GM12878 (cell line): ENCODE measurements at regions not wholly inside any gene's neighbourhood (a gene's known extent, or its start where the extent isn't known, plus 50 kb on each side); places are given as distances from the start of the nearest gene placed in this dataset.

ENCODE experiments used
- ASH2L ChIP-seq: fragments of 300-600, 200-600 bp; sonication (generic); IDR thresholded peaks from 2 replicates; pipeline ENCODE4 v1.6.1; 2017; ENCODE audit warnings: low read depth, mild to moderate bottlenecking, borderline replicate concordance
- EED ChIP-seq: sonication (generic); IDR thresholded peaks from 2 replicates; pipeline ENCODE4 v1.6.1; 2016; ENCODE audit warnings: antibody characterized with exemption, low read depth
- GATAD2B ChIP-seq: fragments of 450-650 bp; conservative IDR thresholded peaks from 2 replicates; pipeline ENCODE4 v1.6.1; 2017; ENCODE audit warnings: low read depth, mild to moderate bottlenecking, moderate library complexity
- RELA ChIP-seq: fragments of 450-650 bp; IDR thresholded peaks from 2 replicates; pipeline ENCODE4 v1.8.0; 2014; ENCODE audit warnings: borderline replicate concordance; ENCODE audit not compliant: partially characterized antibody
- SPI1 ChIP-seq: IDR thresholded peaks from 2 replicates; pipeline ENCODE4 v1.6.1; 2011; ENCODE audit warnings: low read depth, mild to moderate bottlenecking, low read length, moderate library complexity, borderline replicate concordance; ENCODE audit not compliant: insufficient read depth
- SREBF2 ChIP-seq: IDR thresholded peaks from 2 replicates; pipeline ENCODE4 v1.6.1; 2012; ENCODE audit warnings: mild to moderate bottlenecking, low read length
- TF ChIP-seq, protein P1 (sequence below): IDR thresholded peaks from 2 replicates; pipeline ENCODE4 v1.6.1; 2012; ENCODE audit warnings: improper control_type of control experiment, low read depth, low read length; ENCODE audit not compliant: insufficient replicate concordance
- TF ChIP-seq, protein P2 (sequence below): fragments of 450-650 bp; conservative IDR thresholded peaks from 2 replicates; pipeline ENCODE4 v1.6.1; 2017; ENCODE audit warnings: mild to moderate bottlenecking, moderate library complexity

DNA sequence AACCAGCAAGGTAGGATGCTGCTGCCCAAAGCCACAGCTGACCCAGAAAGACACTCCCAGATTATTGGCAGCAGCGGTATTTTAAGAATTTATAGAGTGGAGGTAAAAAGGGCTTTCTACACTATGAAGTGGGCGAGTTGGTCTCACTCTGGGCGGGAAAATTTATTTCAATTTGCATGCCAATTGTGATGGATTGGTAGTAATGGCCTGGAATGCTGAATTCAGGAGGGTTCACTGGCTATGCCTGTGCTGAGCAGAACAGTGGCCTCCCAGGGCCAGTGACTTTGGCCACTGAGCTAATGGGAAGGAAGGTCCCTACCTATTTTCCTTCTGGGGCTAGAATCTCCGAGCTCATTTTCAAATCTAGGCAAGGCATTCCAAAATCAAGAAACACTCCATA lies 243.5 kb downstream of the TSHZ3 start (continued):
- TF ChIP-seq, protein P1, sequence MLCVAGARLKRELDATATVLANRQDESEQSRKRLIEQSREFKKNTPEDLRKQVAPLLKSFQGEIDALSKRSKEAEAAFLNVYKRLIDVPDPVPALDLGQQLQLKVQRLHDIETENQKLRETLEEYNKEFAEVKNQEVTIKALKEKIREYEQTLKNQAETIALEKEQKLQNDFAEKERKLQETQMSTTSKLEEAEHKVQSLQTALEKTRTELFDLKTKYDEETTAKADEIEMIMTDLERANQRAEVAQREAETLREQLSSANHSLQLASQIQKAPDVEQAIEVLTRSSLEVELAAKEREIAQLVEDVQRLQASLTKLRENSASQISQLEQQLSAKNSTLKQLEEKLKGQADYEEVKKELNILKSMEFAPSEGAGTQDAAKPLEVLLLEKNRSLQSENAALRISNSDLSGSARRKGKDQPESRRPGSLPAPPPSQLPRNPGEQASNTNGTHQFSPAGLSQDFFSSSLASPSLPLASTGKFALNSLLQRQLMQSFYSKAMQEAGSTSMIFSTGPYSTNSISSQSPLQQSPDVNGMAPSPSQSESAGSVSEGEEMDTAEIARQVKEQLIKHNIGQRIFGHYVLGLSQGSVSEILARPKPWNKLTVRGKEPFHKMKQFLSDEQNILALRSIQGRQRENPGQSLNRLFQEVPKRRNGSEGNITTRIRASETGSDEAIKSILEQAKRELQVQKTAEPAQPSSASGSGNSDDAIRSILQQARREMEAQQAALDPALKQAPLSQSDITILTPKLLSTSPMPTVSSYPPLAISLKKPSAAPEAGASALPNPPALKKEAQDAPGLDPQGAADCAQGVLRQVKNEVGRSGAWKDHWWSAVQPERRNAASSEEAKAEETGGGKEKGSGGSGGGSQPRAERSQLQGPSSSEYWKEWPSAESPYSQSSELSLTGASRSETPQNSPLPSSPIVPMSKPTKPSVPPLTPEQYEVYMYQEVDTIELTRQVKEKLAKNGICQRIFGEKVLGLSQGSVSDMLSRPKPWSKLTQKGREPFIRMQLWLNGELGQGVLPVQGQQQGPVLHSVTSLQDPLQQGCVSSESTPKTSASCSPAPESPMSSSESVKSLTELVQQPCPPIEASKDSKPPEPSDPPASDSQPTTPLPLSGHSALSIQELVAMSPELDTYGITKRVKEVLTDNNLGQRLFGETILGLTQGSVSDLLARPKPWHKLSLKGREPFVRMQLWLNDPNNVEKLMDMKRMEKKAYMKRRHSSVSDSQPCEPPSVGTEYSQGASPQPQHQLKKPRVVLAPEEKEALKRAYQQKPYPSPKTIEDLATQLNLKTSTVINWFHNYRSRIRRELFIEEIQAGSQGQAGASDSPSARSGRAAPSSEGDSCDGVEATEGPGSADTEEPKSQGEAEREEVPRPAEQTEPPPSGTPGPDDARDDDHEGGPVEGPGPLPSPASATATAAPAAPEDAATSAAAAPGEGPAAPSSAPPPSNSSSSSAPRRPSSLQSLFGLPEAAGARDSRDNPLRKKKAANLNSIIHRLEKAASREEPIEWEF: no peak
- no peak for TF ChIP-seq ASH2L
- TF ChIP-seq EED: no peak
- TF ChIP-seq RELA: no peak
- TF ChIP-seq SREBF2: no peak
- TF ChIP-seq SPI1: no peak
- no peak for TF ChIP-seq GATAD2B
- TF ChIP-seq, protein P2, sequence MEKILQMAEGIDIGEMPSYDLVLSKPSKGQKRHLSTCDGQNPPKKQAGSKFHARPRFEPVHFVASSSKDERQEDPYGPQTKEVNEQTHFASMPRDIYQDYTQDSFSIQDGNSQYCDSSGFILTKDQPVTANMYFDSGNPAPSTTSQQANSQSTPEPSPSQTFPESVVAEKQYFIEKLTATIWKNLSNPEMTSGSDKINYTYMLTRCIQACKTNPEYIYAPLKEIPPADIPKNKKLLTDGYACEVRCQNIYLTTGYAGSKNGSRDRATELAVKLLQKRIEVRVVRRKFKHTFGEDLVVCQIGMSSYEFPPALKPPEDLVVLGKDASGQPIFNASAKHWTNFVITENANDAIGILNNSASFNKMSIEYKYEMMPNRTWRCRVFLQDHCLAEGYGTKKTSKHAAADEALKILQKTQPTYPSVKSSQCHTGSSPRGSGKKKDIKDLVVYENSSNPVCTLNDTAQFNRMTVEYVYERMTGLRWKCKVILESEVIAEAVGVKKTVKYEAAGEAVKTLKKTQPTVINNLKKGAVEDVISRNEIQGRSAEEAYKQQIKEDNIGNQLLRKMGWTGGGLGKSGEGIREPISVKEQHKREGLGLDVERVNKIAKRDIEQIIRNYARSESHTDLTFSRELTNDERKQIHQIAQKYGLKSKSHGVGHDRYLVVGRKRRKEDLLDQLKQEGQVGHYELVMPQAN: no peak
